OCI-LY7 (cell line): ENCODE measurements at regions not wholly inside any gene's neighbourhood (a gene's known extent, or its start where the extent isn't known, plus 50 kb on each side); places are given as distances from the start of the nearest gene placed in this dataset.

Source experiments
- EZH2phosphoT487 ChIP-seq: fragments of 200-600 bp; sonication (generic); IDR thresholded peaks from 2 replicates; pipeline ENCODE4 v1.6.1; 2018; ENCODE audit warnings: low read depth, borderline replicate concordance, mild to moderate bottlenecking, mixed run types, antibody characterized with exemption, low read length, moderate library complexity, mixed read lengths
- TF ChIP-seq, protein P1 (sequence below): fragments of 200-600 bp; sonication (generic); conservative IDR thresholded peaks from 2 replicates; pipeline ENCODE4 v1.5.1; 2014; ENCODE audit warnings: mild to moderate bottlenecking, antibody characterized with exemption, low read length, moderate library complexity, mixed read lengths

DNA sequence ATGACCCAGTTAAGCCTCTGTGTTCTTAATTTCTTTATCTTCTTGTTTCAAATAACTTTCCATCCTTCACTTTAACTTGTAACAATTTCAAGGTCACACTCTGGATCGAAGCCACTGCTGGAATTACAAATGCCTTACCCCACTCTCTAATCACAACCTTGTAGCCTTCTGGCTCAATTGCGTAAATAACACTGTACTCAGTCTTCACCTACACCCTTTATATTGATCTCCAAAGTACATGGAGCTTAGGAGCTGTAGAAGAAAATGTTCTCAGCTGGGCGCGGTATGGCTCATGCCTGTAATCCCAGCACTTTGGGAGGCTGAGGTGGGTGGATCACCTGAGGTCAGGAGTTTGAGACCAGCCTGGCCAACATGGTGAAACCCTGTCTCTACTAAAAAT is 164.3 kb upstream of the NPSR1 start:
- TF ChIP-seq, protein P1, sequence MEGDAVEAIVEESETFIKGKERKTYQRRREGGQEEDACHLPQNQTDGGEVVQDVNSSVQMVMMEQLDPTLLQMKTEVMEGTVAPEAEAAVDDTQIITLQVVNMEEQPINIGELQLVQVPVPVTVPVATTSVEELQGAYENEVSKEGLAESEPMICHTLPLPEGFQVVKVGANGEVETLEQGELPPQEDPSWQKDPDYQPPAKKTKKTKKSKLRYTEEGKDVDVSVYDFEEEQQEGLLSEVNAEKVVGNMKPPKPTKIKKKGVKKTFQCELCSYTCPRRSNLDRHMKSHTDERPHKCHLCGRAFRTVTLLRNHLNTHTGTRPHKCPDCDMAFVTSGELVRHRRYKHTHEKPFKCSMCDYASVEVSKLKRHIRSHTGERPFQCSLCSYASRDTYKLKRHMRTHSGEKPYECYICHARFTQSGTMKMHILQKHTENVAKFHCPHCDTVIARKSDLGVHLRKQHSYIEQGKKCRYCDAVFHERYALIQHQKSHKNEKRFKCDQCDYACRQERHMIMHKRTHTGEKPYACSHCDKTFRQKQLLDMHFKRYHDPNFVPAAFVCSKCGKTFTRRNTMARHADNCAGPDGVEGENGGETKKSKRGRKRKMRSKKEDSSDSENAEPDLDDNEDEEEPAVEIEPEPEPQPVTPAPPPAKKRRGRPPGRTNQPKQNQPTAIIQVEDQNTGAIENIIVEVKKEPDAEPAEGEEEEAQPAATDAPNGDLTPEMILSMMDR, result no peak
- TF ChIP-seq EZH2phosphoT487, result no peak
